NCI-H82 treated with DMSO at 0.1 percent for 48 hours (cell line): ENCODE measurements at regions not wholly inside any gene's neighbourhood (a gene's known extent, or its start where the extent isn't known, plus 50 kb on each side); places are given as distances from the start of the nearest gene placed in this dataset.
A peak's percentile ranks its signal among the peaks of the same experiment; 100 is the strongest.

Experiments used
- DNase-seq: peaks from one replicate; lab custom pipeline; 2025; ENCODE audit not compliant: unreplicated experiment; lab: John Stamatoyannopoulos, UW

DNA sequence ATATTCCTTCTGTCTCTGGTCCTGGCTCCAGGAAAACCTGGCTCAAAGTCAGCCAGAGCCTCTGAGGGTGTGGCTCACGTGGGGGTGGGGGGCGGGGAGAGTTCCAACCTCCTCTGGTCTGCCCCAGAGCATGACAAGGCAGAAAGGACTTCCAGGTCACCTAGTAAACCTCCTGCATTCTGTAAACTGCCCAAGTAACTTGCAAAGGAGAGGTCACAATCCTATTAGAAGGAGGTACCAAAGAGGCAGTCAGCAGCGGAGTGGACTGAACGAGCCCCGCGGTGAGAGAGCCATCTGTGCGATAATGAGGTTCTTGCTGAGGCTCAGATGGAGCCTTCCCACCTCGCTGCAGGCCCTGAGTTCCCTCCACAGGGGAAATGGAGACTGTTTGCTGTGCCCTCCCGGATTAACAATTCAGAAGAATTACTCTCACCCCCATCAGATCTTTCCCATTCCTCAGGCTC lies 58.9 kb upstream of the GATA6 start:
- peak; percentile 68 for DNase-seq

DNA sequence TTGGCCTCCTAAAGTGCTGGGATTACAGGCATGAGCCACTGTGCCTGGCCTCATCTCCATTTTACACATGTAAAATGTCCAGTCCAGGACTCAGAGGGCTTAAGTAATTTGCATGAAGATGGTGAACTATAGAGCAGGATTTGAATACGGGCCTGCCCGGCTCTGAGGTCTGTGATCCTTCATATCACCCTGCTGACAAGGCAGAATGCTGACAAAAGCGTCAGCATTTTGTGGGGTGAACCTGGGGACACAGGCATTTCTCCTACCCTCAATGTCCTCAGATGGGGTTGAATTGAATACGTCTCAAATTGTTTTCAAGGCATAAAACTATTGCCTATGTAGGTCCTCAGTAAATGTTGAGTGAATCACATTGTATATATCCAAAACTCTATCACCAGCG lies 57.2 kb upstream of the GATA6 start:
- DNase-seq = no peak

DNA sequence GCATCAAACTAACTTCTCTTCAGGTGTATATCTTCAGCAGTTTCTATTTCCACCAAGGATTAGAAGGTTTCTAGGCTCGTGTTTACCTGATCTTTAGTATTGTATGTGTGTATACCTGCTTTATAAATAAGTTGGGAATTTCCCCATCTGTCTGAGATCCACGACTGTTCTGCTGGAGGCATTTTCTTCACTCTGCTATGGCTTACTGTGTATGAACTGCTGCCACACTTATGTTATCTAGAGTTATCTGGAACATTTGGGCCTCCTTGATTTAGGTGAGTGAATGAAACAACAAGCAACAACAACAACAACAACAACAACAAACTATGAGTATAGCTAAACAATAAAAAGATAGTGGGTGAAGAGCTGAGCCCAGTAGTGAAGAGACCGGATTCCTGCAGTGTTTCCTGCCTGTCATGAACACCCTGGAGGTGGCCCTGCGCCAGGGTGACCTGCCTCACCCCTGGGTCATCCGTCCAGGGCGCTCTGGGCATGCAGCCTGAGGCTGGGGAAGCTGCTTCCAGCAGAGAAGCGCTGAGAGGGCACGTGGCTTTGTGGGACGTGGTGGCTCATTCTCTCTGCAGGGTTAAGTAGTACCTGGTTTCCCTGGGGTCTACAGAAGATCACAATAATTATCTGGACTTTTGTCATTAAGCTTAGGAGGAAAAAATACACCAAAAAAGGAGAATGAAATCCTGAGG lies 56.1 kb upstream of the GATA6 start:
- DNase-seq = no peak

DNA sequence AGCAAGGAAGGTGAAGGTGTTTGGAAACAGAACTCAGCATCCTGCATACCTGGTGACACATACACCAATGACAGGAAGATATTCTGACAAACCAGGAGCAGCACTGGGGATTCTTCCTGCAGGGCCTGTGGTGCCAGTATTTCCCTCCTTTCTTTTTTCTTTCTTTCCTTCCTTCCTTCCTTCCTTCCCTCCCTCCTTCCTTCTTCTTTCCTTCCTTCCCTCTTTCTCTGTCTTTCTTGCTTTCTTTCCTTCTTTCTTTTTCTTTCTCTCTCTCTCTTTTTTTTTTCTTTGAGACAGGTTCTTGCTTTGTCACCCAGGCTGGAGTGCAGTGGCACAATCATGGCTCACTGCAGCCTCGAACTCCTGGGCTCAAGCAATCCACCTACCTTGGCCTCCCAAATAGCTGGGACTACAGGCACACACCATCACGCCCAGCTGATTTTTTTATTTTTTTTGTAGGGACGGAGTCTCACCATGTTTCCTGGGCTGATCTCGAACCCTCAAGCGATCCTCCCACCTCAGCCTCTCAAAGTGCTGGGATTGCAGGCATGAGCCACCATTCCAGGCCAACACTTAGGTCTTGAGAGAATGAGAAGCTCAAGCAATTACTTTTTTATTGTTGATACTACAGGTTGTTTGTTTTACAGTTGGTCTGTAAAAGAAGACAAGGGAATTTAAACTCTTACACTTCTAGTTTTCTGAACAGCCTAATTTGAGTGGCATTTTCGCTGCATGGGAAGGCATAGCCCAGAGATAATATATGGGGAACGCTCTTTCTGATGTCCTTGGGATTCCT lies 54.7 kb upstream of the GATA6 start:
- no peak for DNase-seq

DNA sequence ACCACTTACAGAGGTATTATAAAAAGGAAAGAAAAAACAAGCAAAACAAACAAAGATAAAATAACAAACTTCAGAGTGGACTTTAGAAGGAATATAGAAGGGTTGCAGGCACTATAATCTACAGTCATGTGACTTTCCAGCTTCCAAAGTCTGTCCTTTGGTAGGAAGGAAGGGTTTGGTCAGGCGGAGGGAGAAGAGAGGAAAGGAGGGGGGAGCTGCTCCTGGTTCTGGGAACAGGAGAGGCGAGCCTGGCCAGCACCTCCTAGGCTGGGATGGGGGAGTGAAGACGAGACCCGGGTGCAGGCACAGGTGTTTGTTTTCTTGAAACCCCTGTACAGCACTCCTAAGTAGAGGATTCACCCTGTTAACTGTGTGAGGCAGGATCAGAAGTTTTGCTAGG lies 53.8 kb upstream of the GATA6 start:
- DNase-seq = no peak
